ENCODE measurements at regions not wholly inside any gene's neighbourhood (a gene's known extent, or its start where the extent isn't known, plus 50 kb on each side); places are given as distances from the start of the nearest gene placed in this dataset.

DNA sequence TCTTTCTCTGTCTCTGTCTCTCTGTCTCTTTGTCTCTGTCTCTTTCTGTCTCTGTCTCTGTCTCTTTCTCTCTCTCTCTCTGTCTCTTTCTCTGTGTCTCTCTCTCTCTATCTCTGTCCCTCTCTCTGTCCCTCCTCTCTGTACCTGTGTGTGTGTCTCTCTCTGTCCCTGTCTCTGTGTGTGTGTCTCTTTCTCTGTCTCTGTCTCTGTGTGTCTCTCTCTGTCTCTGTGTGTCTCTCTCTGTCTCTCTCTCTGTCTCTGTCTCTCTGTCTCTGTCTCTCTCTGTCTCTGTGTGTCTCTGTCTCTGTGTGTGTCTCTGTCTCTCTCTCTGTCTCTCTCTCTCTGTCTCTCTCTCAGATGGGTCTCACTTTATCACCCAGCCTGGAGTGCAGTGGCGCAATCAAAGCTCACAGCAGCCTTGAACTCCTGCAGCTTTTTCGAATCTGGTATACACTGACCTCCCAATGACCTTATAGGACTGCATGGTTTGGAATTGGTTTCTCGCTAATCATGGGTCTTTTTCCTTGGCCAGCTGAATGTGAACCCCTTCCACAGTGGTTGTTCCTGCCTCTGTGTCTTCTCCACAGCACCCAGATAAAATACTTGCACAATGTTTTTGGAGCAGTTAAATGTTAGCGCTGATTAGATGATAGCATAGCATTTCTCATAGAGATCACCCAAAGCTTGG is 102.6 kb upstream of the KLHL25 start:
- TF ChIP-seq, protein P1, sequence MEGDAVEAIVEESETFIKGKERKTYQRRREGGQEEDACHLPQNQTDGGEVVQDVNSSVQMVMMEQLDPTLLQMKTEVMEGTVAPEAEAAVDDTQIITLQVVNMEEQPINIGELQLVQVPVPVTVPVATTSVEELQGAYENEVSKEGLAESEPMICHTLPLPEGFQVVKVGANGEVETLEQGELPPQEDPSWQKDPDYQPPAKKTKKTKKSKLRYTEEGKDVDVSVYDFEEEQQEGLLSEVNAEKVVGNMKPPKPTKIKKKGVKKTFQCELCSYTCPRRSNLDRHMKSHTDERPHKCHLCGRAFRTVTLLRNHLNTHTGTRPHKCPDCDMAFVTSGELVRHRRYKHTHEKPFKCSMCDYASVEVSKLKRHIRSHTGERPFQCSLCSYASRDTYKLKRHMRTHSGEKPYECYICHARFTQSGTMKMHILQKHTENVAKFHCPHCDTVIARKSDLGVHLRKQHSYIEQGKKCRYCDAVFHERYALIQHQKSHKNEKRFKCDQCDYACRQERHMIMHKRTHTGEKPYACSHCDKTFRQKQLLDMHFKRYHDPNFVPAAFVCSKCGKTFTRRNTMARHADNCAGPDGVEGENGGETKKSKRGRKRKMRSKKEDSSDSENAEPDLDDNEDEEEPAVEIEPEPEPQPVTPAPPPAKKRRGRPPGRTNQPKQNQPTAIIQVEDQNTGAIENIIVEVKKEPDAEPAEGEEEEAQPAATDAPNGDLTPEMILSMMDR (IDR thresholded peaks at IDR 0.05; ENCODE audit: low read depth, low read length, poor library complexity, severe bottlenecking): no peak
- TF ChIP-seq EZH2phosphoT487 (IDR thresholded peaks at IDR 0.05; ENCODE audit: borderline replicate concordance, low read length): no peak
